Caco-2 (cell line): ENCODE measurements at regions not wholly inside any gene's neighbourhood (a gene's known extent, or its start where the extent isn't known, plus 50 kb on each side); places are given as distances from the start of the nearest gene placed in this dataset.
A peak's percentile ranks its signal among the peaks of the same experiment; 100 is the strongest.
"Not testable (repeated sequence)": the region's sequence is repeated elsewhere in the genome, so short reads cannot be mapped to it uniquely, and the experiment has no call there.

Experiments used
- BruUV-seq: library from RNA; stranded (reverse); fragments of 400-500 nt; replicated peaks from 2 replicates; lab custom pipeline; 2021; lab: Mats Ljungman, UMichigan
- CTCF ChIA-PET: fragments of 300-600 bp; sonication (Branson Sonifier 250); formaldehyde crosslinking; loops from one replicate; lab custom pipeline; 2022; ENCODE audit warnings: antibody characterized with exemption; lab: Charles Lee
- POLR2A ChIA-PET: fragments of 300-600 bp; sonication (Branson Sonifier 250); formaldehyde crosslinking; loops from one replicate; lab custom pipeline; 2022; ENCODE audit warnings: antibody characterized with exemption; lab: Charles Lee
- DNase-seq, 2 experiments: peaks; one replicate each; pipeline versions ENCODE4 v3.0.0 to v3.0.0-alpha.2; 2020 to 2022
- H3K27me3 ChIP-seq: replicated peaks from 2 replicates; pipeline ENCODE4 v1.6.0; 2011; ENCODE audit warnings: low read length; ENCODE audit not compliant: control insufficient read depth, insufficient read depth
- H3K36me3 ChIP-seq: 2 replicates; pipeline ENCODE4 v1.5.1; 2011; ENCODE audit warnings: low read length; ENCODE audit not compliant: control insufficient read depth, insufficient read depth
- H3K4me1 ChIP-seq: fragments of 250-450 bp; sonication (Bioruptor Pico); 2 replicates; pipeline ENCODE4 v1.5.1; 2020; ENCODE audit warnings: mild to moderate bottlenecking
- H3K4me3 ChIP-seq: 2 replicates; pipeline ENCODE4 v1.5.1; 2011; ENCODE audit warnings: low read depth, mild to moderate bottlenecking, control low read depth, low read length
- H3K9me3 ChIP-seq: fragments of 250-450 bp; sonication (Bioruptor Pico); 2 replicates; pipeline ENCODE4 v1.5.1; 2020; ENCODE audit warnings: mild to moderate bottlenecking, moderate library complexity
- H3K27ac Mint-ChIP-seq: one replicate; pipeline ENCODE4 v1.8.0; 2022; ENCODE audit warnings: mixed read lengths; ENCODE audit not compliant: unreplicated experiment
- H3K27me3 Mint-ChIP-seq: one replicate; pipeline ENCODE4 v1.8.0; 2022; ENCODE audit warnings: mixed read lengths; ENCODE audit not compliant: insufficient read depth, unreplicated experiment
- H3K36me3 Mint-ChIP-seq: one replicate; pipeline ENCODE4 v1.8.0; 2022; ENCODE audit warnings: mild to moderate bottlenecking, mixed read lengths; ENCODE audit not compliant: insufficient read depth, unreplicated experiment
- H3K4me1 Mint-ChIP-seq: one replicate; pipeline ENCODE4 v1.8.0; 2022; ENCODE audit warnings: low read depth, mixed read lengths; ENCODE audit not compliant: unreplicated experiment
- H3K4me3 Mint-ChIP-seq: one replicate; pipeline ENCODE4 v1.8.0; 2022; ENCODE audit warnings: mild to moderate bottlenecking, moderate library complexity, mixed read lengths; ENCODE audit not compliant: unreplicated experiment
- H3K9me3 Mint-ChIP-seq: one replicate; pipeline ENCODE4 v1.8.0; 2022; ENCODE audit warnings: mixed read lengths; ENCODE audit not compliant: unreplicated experiment
- CTCF ChIP-seq, 2 experiments: fragments of 200-600 bp in 1 of 2; IDR thresholded peaks; 1 replicate in 1 of 2; 2 replicates in 1 of 2; pipeline versions ENCODE4 v1.5.1 to v1.8.0; 2011 to 2022; ENCODE audit warnings: antibody characterized with exemption in 1 of 2, control low read depth in 1 of 2, inconsistent platforms in 1 of 2, low read depth in 1 of 2, low read length in 1 of 2, mild to moderate bottlenecking in 1 of 2, moderate library complexity in 1 of 2; ENCODE audit not compliant: insufficient read depth in 1 of 2, severe bottlenecking in 1 of 2, unreplicated experiment in 1 of 2
- intact Hi-C: fragments of 100-400 bp; cut with micrococcal nuclease; formaldehyde crosslinking; loops from one replicate; pipeline ENCODE4 v1.10.0; 2022; ENCODE audit not compliant: unreplicated experiment

DNA sequence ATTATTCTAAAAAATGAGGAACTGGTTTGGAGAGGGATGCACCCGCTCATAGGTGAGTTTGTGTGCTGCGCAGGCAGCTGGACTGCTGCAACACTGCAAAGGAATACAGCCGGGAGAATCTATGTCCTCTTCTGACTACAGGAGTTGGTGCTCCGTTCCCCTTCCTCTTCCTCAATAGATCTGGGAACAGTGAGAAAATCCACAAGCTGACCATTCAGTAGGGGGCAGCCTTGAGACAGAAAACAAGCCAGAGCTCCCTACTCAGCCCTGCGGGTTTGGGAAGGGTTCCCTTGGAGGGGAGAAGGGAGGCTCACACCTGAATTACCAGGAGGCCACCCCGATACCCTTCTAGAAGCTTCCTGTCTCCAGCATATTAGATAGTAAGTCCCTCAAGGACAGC is 87.3 kb upstream of the FOXI2 start:
- ChIA-PET CTCF (interaction anchor here (0.6 kb wide), 2 partner anchors 205 to 339 kb away, joined by 3 to 4 read pairs; no protein-coding TSS in a partner anchor), POLR2A (no interaction called here)
- no TSS peak for BruUV-seq
- Mint-ChIP-seq H3K4me1 (no peaks in the 10 kb centered on the region), H3K4me3 (no peak overlapping the region), H3K9me3 (no peaks in the 10 kb centered on the region), H3K36me3 (no peaks in the 10 kb centered on the region), H3K27me3 (peaks cover 3% of the 10 kb centered on the region), H3K27ac (no peak overlapping the region)
- Histone ChIP-seq H3K4me3 (no peak overlapping the region), H3K9me3 (no peaks in the 10 kb centered on the region), H3K27me3 (no peaks in the 10 kb centered on the region), H3K36me3 (no peaks in the 10 kb centered on the region), H3K4me1 (no peaks in the 10 kb centered on the region)
- intact Hi-C loops: no loop called here
- peak in 1 of 2 experiments; percentile 24 for DNase-seq
- no peak for TF ChIP-seq CTCF (IDR thresholded peaks at IDR 0.05; ENCODE audit: insufficient read depth in 1 of 2, low read depth in 1 of 2, low read length in 1 of 2, severe bottlenecking in 1 of 2, unreplicated experiment in 1 of 2)

GRCh38 chr10:127657056-127657455 is 79.9 kb upstream of the FOXI2 start:
- intact Hi-C loops: no loop called here
- H3K9me3 ChIP-seq: no peaks in the 10 kb centered on the region
- Mint-ChIP-seq H3K27me3 (no peaks in the 10 kb centered on the region), H3K4me1 (no peaks in the 10 kb centered on the region), H3K9me3 (no peaks in the 10 kb centered on the region), H3K27ac (no peak overlapping the region), H3K4me3 (no peak overlapping the region), H3K36me3 (no peaks in the 10 kb centered on the region)
- no peak overlapping the region for H3K4me3 ChIP-seq
- POLR2A ChIA-PET: no interaction called here
- H3K27me3 ChIP-seq: no peaks in the 10 kb centered on the region
- TF ChIP-seq CTCF (IDR thresholded peaks at IDR 0.05; ENCODE audit: insufficient read depth in 1 of 2, low read depth in 1 of 2, low read length in 1 of 2, severe bottlenecking in 1 of 2, unreplicated experiment in 1 of 2): no peak
- no peak for DNase-seq
- BruUV-seq: no TSS peak
- H3K4me1 ChIP-seq: no peaks in the 10 kb centered on the region
- no peaks in the 10 kb centered on the region for H3K36me3 ChIP-seq
- CTCF ChIA-PET: no interaction called here

DNA sequence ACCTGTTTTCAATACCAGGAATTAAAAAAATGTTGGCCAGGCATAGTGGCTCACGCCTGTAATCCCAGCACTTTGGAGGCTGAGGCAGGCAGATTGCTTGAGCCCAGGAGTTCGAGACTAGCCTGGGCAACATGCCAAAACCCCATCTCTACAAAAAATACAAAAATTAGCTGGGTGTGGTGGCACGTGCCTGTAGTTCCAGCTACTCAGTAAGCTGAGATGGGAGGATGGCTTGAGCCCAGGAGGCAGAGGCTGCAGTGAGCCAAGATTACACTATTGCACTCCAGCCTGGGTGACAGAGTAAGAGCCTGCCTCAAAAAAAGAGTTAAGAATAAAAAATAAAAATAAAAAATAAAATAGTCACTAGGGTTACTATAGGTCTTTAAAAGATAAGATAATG is 60.6 kb upstream of the FOXI2 start:
- intact Hi-C loops, CTCF ChIA-PET, H3K36me3 ChIP-seq, H3K27me3 ChIP-seq, H3K27me3 Mint-ChIP-seq, DNase-seq, H3K9me3 ChIP-seq, BruUV-seq, H3K27ac Mint-ChIP-seq, H3K4me3 ChIP-seq, H3K36me3 Mint-ChIP-seq, H3K4me1 Mint-ChIP-seq, H3K4me3 Mint-ChIP-seq, POLR2A ChIA-PET, H3K4me1 ChIP-seq, H3K9me3 Mint-ChIP-seq: not testable (repeated sequence)

DNA sequence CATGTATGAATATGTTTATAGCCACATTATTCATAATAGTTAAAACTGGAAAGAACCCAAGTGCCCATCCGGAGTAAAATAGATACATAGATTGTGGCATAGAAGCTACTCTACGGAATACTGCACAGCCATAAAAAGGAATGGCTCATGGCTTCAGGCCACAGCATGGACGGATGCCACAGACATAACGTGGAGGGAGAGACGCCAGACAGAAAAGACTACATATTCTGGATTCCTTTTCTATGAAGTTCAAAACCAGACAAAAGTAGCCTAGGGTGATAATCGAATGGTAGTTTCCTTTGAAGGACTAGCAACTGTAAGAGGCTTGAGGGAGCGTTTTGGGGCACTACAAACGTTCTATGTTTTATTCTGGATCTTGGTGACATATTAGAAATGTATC is 58.9 kb upstream of the FOXI2 start:
- Mint-ChIP-seq H3K27ac (no peak overlapping the region), H3K27me3 (peaks cover 11% of the 10 kb centered on the region), H3K4me1 (no peaks in the 10 kb centered on the region), H3K9me3 (no peaks in the 10 kb centered on the region), H3K36me3 (no peaks in the 10 kb centered on the region), H3K4me3 (no peak overlapping the region)
- H3K36me3 ChIP-seq: no peaks in the 10 kb centered on the region
- H3K4me3 ChIP-seq: no peak overlapping the region
- intact Hi-C loops: no loop called here
- DNase-seq: no peak
- POLR2A ChIA-PET: no interaction called here
- H3K27me3 ChIP-seq: no peaks in the 10 kb centered on the region
- H3K4me1 ChIP-seq: no peaks in the 10 kb centered on the region
- CTCF ChIA-PET: no interaction called here
- TF ChIP-seq CTCF (IDR thresholded peaks at IDR 0.05; ENCODE audit: insufficient read depth in 1 of 2, low read depth in 1 of 2, low read length in 1 of 2, severe bottlenecking in 1 of 2, unreplicated experiment in 1 of 2): no peak
- BruUV-seq: no TSS peak
- H3K9me3 ChIP-seq: no peaks in the 10 kb centered on the region
